ENCODE measurements at regions not wholly inside any gene's neighbourhood (a gene's known extent, or its start where the extent isn't known, plus 50 kb on each side); places are given as distances from the start of the nearest gene placed in this dataset.

DNA sequence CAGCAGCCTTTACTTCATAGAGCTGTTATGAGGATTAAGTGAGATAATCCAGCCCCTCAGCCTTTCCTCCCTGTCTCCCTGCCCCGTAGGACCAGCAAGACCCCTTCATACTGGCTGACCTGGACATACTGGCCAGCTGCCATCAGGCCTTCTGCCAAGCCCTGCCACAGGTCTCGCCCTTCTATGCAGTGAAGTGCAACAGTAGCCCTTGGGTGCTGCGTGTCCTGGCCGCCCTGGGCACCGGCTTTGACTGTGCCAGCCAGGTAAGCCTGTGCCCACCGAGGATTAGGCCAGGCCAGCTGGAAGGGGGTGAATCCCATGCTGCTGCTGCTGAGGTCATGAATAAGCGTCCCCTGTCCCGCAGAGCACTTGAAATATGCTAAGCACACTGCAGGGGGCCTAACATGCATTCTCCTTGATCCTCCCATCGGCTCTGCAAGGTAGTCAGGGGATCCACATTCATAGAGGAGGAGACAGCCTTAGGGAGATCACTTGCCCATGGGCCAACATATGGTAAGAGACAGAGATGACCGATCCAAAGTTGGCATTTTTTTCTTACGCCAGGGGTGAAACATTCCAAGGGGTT is 73.3 kb upstream of the TINAGL1 start:
- TF ChIP-seq POLR2AphosphoS5 (IDR thresholded peaks at IDR 0.05; ENCODE audit: borderline replicate concordance, low read depth, low read length) (no peak), EZH2 (IDR thresholded peaks at IDR 0.05) (no peak), FOXP2 (optimal IDR thresholded peaks at IDR 0.05; ENCODE audit: control extremely low read depth, extremely low read length, insufficient read depth) (no peak)
